ENCODE measurements at regions not wholly inside any gene's neighbourhood (a gene's known extent, or its start where the extent isn't known, plus 50 kb on each side); places are given as distances from the start of the nearest gene placed in this dataset.

DNA sequence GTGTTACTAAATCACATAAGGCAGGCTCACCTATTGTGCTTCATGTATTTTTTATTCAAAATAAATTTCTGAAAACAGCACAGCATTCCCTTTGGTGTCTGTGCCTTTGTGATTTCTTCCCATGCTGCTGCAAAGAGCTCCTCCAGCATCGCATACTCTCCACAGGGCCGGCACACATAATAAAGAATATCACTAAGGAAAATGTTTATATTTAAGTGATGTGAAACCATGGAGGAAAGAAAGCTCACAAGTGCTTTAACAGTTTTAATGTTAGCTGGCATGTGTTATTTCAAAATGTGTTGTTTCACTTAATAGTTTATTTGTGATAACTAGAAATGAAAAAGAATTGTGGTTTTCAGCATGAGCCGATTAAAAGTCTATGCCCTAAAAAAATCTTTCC, 241.3 kb upstream of the ANO3 start:
- DNase-seq (ENCODE audit: low read depth, low spot score) = no peak
- Histone ChIP-seq H3K9me3 (ENCODE audit: insufficient read depth, low read length) (no peaks in the 10 kb centered on the region), H3K4me1 (ENCODE audit: insufficient read depth, insufficient read length) (no peaks in the 10 kb centered on the region), H3K4me3 (ENCODE audit: insufficient read length, low read depth) (no peak overlapping the region), H3K36me3 (ENCODE audit: insufficient read depth, insufficient read length, low read length) (no peaks in the 10 kb centered on the region), H3K27me3 (ENCODE audit: insufficient read depth, insufficient read length) (no peaks in the 10 kb centered on the region), H3K9ac (ENCODE audit: insufficient read length, low read depth) (no peak overlapping the region)
- TF ChIP-seq ZNF274 (IDR thresholded peaks at IDR 0.05; ENCODE audit: low read depth, low read length) (no peak), YY1 (IDR thresholded peaks at IDR 0.05; ENCODE audit: insufficient read depth, insufficient read length) (no peak), SUZ12 (IDR thresholded peaks at IDR 0.05; ENCODE audit: extremely low read depth, insufficient read depth, insufficient read length) (no peak)

DNA sequence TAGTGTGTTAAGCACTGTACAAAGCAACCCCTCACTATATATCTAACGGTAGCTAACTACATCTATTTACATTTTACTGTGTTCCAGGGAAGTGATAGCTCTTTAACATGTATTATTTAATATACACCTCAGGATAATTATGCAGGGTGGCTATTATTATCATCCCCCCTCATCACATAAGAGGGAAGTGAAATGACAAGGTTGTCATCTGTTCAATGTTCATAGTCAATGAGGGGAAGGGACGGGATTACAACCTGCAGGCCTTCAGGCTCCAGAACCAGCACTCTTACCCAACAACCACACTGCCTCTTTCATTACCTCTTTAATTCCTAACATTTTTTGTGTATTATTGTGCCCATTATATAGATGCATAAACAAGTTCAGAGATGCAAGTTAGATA, 238.7 kb upstream of the ANO3 start:
- TF ChIP-seq SUZ12 (IDR thresholded peaks at IDR 0.05; ENCODE audit: extremely low read depth, insufficient read depth, insufficient read length) = no peak
- no peak for TF ChIP-seq ZNF274 (IDR thresholded peaks at IDR 0.05; ENCODE audit: low read depth, low read length)
- TF ChIP-seq YY1 (IDR thresholded peaks at IDR 0.05; ENCODE audit: insufficient read depth, insufficient read length) = no peak
- Histone ChIP-seq H3K9me3 (ENCODE audit: insufficient read depth, low read length) (no peaks in the 10 kb centered on the region), H3K4me3 (ENCODE audit: insufficient read length, low read depth) (no peak overlapping the region), H3K9ac (ENCODE audit: insufficient read length, low read depth) (no peak overlapping the region), H3K36me3 (ENCODE audit: insufficient read depth, insufficient read length, low read length) (no peaks in the 10 kb centered on the region), H3K4me1 (ENCODE audit: insufficient read depth, insufficient read length) (no peaks in the 10 kb centered on the region), H3K27me3 (ENCODE audit: insufficient read depth, insufficient read length) (no peaks in the 10 kb centered on the region)
- DNase-seq (ENCODE audit: low read depth, low spot score) = no peak

DNA sequence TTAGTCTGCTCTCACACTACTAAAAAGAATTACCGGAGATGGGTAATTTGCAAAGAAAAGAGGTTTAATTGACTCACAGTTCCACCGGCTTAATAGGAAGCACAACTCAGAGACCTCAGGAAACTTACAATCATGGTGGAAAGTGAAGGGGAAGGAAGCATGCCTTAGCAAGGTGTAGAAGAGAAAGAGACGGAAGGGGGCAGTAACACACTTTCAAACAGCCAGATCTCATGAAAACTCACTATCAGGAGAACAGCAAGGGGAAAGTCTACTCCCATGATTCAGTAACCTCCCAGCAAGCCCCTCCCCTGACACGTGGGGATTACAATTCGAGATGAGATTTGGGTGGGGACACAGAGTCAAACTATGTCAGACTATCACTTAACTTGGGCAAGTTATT, 236.6 kb upstream of the ANO3 start:
- Histone ChIP-seq H3K9me3 (ENCODE audit: insufficient read depth, low read length) (no peaks in the 10 kb centered on the region), H3K36me3 (ENCODE audit: insufficient read depth, insufficient read length, low read length) (no peaks in the 10 kb centered on the region), H3K4me1 (ENCODE audit: insufficient read depth, insufficient read length) (no peaks in the 10 kb centered on the region), H3K4me3 (ENCODE audit: insufficient read length, low read depth) (no peak overlapping the region), H3K9ac (ENCODE audit: insufficient read length, low read depth) (no peak overlapping the region), H3K27me3 (ENCODE audit: insufficient read depth, insufficient read length) (no peaks in the 10 kb centered on the region)
- no peak for TF ChIP-seq SUZ12 (IDR thresholded peaks at IDR 0.05; ENCODE audit: extremely low read depth, insufficient read depth, insufficient read length)
- TF ChIP-seq ZNF274 (IDR thresholded peaks at IDR 0.05; ENCODE audit: low read depth, low read length) = no peak
- no peak for TF ChIP-seq YY1 (IDR thresholded peaks at IDR 0.05; ENCODE audit: insufficient read depth, insufficient read length)
- DNase-seq (ENCODE audit: low read depth, low spot score) = no peak

DNA sequence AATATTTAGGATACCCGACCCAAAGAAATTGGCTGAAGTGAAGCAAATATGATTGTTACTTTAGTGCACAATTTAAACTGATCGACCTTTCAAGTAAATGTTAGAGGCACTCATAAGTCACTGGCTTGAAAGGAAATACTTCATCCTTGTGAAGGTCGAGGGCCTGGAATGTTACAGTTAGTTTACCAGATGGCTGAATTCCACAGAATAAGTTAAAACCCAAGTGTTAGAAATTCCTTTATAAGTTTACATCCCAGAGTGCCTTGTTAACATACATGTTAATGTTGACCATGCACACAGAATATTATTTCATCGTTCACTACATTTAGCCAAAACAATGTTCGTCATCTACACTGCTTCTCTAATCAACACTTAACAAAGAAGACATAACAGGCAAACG, 235.5 kb upstream of the ANO3 start:
- H3K9me3 ChIP-seq (ENCODE audit: insufficient read depth, low read length) = no peaks in the 10 kb centered on the region
- H3K27me3 ChIP-seq (ENCODE audit: insufficient read depth, insufficient read length) = no peaks in the 10 kb centered on the region
- TF ChIP-seq SUZ12 (IDR thresholded peaks at IDR 0.05; ENCODE audit: extremely low read depth, insufficient read depth, insufficient read length) = no peak
- no peak for TF ChIP-seq YY1 (IDR thresholded peaks at IDR 0.05; ENCODE audit: insufficient read depth, insufficient read length)
- no peak for TF ChIP-seq ZNF274 (IDR thresholded peaks at IDR 0.05; ENCODE audit: low read depth, low read length)
- no peak overlapping the region for H3K9ac ChIP-seq (ENCODE audit: insufficient read length, low read depth)
- no peak for DNase-seq (ENCODE audit: low read depth, low spot score)
- no peaks in the 10 kb centered on the region for H3K4me1 ChIP-seq (ENCODE audit: insufficient read depth, insufficient read length)
- H3K36me3 ChIP-seq (ENCODE audit: insufficient read depth, insufficient read length, low read length) = no peaks in the 10 kb centered on the region
- H3K4me3 ChIP-seq (ENCODE audit: insufficient read length, low read depth) = no peak overlapping the region

DNA sequence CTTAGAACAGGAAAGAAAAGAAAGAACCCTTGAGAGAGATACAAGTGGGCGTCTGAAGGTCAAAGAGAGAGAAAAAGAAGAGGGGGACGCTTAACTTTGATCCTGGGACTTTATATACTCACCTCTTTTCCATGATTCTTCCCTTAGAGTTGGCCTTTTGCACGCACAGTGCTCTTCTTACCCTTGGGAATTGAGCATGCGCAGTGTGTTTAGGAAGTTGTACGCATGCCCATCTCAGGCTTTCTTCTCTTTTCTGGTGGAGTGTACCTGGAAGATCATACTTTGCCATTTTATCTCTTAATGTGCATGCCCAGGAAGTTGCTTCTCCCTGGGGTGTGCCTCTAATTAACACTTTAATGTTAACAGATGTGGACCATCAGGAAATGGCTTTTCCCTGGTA, 229.6 kb upstream of the ANO3 start:
- Histone ChIP-seq H3K4me3 (ENCODE audit: insufficient read length, low read depth) (no peak overlapping the region), H3K4me1 (ENCODE audit: insufficient read depth, insufficient read length) (no peaks in the 10 kb centered on the region), H3K9ac (ENCODE audit: insufficient read length, low read depth) (no peak overlapping the region), H3K27me3 (ENCODE audit: insufficient read depth, insufficient read length) (no peaks in the 10 kb centered on the region), H3K36me3 (ENCODE audit: insufficient read depth, insufficient read length, low read length) (no peaks in the 10 kb centered on the region), H3K9me3 (ENCODE audit: insufficient read depth, low read length) (no peaks in the 10 kb centered on the region)
- DNase-seq (ENCODE audit: low read depth, low spot score) = no peak
- TF ChIP-seq ZNF274 (IDR thresholded peaks at IDR 0.05; ENCODE audit: low read depth, low read length) (no peak), YY1 (IDR thresholded peaks at IDR 0.05; ENCODE audit: insufficient read depth, insufficient read length) (no peak), SUZ12 (IDR thresholded peaks at IDR 0.05; ENCODE audit: extremely low read depth, insufficient read depth, insufficient read length) (no peak)

DNA sequence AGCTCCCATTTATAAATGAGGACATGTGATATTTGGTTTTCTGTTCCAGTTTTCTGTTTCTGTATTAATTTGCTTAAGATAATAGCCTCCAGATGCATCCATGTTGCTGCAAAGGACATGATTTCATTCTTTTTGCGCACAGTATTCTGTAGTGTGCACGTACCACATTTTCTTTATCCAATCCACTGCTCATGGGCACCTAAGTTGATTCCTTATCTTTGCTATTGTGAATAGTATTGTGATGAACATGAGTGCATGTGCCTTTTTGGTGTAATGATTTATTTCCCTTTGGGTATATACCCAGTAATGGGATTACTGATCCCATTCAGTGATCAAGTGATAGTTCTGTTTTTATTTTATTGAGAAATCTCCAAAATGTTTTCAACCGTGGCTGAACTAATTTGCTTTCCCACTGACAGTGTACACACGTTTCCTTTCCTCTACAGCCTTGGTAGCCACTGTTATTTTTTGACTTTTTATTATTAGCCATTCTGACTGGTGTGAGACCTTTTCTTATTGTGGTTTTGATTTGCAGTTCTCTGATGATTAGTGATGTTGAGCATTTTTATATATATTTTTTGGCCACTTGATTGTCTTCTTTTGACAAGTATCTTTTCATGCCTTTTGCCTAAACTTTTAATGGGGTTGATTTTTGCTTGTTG, 226.0 kb upstream of the ANO3 start:
- Histone ChIP-seq H3K4me3 (ENCODE audit: insufficient read length, low read depth) (no peak overlapping the region), H3K27me3 (ENCODE audit: insufficient read depth, insufficient read length) (no peaks in the 10 kb centered on the region), H3K9ac (ENCODE audit: insufficient read length, low read depth) (no peak overlapping the region), H3K36me3 (ENCODE audit: insufficient read depth, insufficient read length, low read length) (no peaks in the 10 kb centered on the region), H3K4me1 (ENCODE audit: insufficient read depth, insufficient read length) (no peaks in the 10 kb centered on the region), H3K9me3 (ENCODE audit: insufficient read depth, low read length) (no peaks in the 10 kb centered on the region)
- TF ChIP-seq ZNF274 (IDR thresholded peaks at IDR 0.05; ENCODE audit: low read depth, low read length) = no peak
- no peak for TF ChIP-seq SUZ12 (IDR thresholded peaks at IDR 0.05; ENCODE audit: extremely low read depth, insufficient read depth, insufficient read length)
- TF ChIP-seq YY1 (IDR thresholded peaks at IDR 0.05; ENCODE audit: insufficient read depth, insufficient read length) = no peak
- DNase-seq (ENCODE audit: low read depth, low spot score) = no peak

DNA sequence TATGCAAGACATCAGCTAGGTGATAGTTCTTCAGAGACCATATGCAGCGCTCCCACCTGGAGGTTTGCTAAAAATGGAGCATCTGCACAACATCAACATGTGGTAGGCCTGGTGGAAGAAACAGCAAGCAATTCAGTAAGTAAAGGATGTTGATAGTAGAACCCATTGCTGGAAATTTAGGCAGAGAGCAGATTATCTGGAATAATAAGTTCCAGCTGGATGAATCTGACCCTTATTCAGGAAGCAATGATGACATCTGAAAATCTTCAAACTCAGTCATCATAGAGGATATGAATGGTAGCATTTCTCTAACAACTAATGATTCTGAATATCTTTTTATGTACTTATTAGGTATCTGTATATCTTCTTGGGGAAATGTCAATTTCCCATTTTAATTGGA, 225.2 kb upstream of the ANO3 start:
- DNase-seq (ENCODE audit: low read depth, low spot score) = no peak
- Histone ChIP-seq H3K9ac (ENCODE audit: insufficient read length, low read depth) (no peak overlapping the region), H3K9me3 (ENCODE audit: insufficient read depth, low read length) (no peaks in the 10 kb centered on the region), H3K27me3 (ENCODE audit: insufficient read depth, insufficient read length) (no peaks in the 10 kb centered on the region), H3K4me3 (ENCODE audit: insufficient read length, low read depth) (no peak overlapping the region), H3K36me3 (ENCODE audit: insufficient read depth, insufficient read length, low read length) (no peaks in the 10 kb centered on the region), H3K4me1 (ENCODE audit: insufficient read depth, insufficient read length) (no peaks in the 10 kb centered on the region)
- TF ChIP-seq YY1 (IDR thresholded peaks at IDR 0.05; ENCODE audit: insufficient read depth, insufficient read length) = no peak
- no peak for TF ChIP-seq ZNF274 (IDR thresholded peaks at IDR 0.05; ENCODE audit: low read depth, low read length)
- no peak for TF ChIP-seq SUZ12 (IDR thresholded peaks at IDR 0.05; ENCODE audit: extremely low read depth, insufficient read depth, insufficient read length)

Measured in NT2/D1 (cell line).